ENCODE measurements at regions not wholly inside any gene's neighbourhood (a gene's known extent, or its start where the extent isn't known, plus 50 kb on each side); places are given as distances from the start of the nearest gene placed in this dataset.

DNA sequence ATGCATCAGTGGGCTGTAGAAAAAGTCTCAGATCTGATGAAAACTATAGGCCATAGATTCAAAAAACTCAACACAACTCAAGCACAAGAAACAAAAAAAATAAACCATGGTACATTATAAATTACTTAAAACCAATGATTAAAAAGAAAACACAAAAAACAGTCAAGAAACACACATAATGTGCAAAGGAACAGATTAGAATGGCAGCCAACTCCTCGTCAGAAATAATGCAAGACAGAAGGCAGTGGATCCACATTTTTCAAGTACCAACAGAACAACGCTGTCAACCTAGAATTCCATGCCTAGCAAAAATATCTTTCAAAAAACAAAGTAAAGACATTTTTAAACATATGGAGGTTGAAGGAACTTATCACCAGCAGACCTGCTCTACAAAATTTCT, 69.7 kb downstream of the PSMB1 start:
- DNase-seq (ENCODE audit: low spot score), result no peak

DNA sequence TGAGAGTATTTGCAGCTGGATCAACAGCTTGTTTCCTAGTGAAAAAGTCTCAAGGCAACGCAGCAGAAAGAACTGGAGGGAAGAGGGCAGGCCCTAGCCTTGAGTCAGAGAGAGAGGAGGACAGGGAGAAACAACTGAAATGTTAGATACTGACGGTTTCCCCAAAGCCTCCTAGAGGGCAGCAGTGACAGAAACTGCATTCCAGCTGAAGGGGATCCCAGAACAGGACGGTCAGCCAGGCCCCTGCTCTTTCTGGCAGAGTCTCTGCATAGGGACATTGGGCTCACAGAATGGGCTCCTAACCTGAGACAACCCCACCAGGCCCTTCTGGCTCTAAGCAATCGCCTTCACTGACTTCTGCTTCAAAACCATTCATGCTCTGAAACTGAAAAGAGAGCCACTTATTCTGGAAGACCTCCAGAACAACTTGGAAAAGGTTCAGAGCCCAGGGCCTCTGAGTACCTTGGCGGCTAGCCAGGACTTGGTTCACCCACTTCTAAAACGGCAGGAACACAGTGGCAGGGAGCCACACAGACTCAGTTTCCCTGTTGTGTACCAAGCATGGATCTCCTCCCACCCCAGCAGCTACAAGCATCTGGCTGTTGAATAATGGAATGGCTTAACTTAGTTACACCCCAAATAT, 72.9 kb downstream of the PSMB1 start:
- peak; percentile 33 for DNase-seq (ENCODE audit: low spot score)

DNA sequence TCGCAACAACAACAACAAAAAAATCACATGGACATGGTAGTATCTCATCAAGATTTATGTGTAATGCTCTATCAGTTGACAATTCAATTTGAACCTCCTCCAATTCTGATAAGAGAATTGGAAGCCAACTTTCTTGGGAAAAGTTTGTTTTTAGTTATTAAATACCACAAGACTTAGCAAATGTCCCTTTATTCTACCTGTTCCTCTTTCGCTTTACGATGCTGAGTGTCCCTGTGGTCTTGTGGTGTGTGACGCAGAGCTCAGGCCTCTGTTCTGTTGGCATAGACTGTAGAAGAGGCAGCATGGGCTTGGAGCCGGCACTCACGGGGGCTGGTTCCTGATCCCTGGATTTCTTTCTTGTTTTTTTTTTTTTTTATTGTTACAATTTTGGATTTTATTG, 76.7 kb downstream of the PSMB1 start:
- DNase-seq (ENCODE audit: low spot score), result no peak

DNA sequence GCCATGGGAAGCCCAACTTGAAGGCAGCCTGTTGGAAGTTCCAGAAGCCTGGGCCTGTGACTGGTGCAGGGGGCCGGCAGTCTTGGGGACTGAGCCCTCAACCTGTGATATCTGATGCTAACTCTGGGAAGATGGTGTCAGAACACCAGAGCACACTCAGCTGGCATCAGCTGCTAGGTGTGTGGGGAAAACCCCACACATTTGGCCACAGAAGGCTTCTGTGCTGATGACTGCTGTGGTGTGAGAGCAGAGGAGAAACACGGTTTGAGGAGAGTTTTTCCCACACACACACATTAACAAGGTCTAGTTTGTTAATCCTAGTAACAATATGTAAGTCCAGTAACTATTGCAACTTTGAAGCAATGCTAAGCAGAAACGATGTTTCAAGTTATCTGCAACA, 78.0 kb downstream of the PSMB1 start:
- DNase-seq (ENCODE audit: low spot score), result no peak

DNA sequence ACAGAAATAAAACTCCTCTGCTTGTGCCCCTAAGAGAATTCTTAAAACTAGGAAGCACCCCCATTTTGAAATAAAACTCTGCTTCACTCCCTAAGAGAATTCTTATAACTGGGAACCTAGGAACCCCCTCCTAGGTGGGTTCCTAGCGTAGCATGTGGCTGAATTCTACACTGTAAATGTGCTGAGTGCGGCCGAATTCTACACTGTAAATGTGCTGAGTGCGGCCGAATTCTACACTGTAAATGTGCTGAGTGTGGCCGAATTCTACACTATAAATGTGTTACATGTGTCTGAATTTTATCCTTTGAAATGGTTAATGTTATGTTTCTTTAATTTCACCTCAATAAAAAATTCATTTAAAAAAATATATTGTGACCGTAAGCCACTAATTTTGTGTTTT, 79.3 kb downstream of the PSMB1 start:
- no peak for DNase-seq (ENCODE audit: low spot score)

DNA sequence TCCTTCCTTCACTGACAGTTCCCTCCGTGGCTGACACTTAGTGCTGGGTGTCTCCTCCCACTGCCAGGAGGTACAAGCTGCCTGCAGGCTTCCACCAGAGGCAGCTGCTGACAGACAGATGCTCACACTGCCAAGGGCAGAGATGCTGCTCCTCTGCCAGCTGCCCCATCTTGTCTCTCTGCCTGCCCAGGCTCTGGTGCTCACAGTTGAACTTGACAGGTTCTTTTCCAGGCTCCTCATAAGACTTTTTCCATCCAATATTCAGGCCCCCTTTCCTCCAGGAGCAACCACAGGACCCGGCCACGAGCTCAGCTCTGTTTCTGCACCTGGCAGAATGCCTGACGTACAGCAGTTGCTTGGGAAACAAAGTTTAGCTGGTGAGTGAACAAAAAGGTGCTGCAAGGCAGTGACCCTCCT, 79.8 kb downstream of the PSMB1 start:
- no peak for DNase-seq (ENCODE audit: low spot score)

DNA sequence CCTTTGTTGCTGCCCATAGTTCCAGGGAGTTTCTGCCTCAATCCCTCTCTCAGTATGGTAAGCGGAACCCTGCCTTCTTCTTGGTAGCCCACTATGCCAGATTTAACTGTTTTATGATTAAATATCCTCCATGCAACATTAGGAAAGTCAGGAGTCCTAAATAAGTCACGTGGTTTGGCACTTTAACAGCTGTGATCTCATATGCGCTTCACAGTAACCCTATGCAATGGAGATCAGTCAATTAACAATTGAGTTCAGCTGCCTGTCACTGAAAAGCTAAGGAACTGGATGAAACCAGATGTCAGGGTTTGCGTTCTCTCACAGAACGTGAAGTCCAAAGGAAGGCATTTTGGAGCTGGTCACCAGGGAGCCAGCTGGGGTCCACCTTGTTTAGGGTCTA, 81.6 kb downstream of the PSMB1 start:
- peak; percentile 4 for DNase-seq (ENCODE audit: low spot score)

DNA sequence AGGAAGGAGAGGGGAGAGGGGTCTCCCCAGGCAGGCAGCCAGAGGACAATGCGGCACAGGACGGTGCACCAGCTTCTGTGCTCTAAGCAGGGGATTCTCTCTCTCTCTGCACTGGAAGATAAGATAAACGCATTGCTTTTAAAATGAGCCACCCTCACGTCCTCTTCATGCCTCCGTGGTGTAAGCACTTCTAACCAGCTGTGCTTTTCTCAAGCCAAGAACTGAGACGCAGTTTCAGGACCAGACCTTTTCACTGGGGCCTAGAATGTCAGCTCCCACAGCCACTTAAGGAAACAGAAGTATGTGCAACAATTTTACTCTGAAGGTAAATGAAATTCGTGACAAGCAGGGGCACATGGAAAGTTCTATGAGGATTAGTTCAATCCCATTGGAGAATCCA, 82.4 kb downstream of the PSMB1 start:
- DNase-seq (ENCODE audit: low spot score), result peak; percentile 90

DNA sequence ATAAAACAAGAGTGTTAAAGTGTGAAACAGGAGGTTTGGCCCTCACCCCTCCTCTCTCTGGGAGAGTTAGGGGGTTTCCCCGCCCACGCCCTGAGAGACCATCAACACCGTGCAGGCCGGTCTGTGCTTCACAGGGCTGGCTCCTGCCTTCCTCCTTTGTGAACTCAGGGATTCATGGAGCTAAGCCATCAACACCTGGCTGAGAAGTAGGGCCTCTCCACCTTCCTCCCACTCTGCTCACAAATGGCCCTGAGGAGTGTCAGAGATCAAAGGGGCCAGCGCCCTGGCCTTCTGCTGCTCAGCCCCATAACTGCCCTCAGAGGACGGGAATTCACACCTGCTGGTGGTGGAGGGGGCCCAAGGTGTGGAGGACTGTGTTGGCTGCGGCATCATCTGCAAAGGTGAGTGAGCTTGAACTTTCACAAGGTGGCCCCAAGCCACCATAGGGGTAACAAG, 88.6 kb downstream of the PSMB1 start:
- no peak for DNase-seq (ENCODE audit: low spot score)

DNA sequence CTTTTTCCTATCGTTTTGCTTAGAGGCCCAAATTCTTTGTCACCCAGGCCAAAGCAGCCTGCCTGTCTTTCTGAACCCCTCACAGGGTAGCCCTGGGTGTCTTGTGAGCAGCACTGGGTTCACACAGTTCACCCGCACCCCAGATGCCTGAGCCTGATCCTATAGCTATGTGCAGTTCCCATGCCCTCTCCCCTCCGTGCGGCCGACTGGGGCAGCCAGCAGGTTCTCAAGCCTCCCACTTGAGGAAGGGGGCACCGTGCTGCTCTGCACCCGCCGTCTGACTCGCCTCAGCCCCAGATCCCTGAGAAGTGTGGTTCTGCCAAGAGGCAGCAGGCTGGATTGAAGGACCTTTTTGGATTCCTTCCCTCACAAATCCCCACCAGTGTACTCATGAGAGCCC, 89.0 kb downstream of the PSMB1 start:
- DNase-seq (ENCODE audit: low spot score), result no peak

DNA sequence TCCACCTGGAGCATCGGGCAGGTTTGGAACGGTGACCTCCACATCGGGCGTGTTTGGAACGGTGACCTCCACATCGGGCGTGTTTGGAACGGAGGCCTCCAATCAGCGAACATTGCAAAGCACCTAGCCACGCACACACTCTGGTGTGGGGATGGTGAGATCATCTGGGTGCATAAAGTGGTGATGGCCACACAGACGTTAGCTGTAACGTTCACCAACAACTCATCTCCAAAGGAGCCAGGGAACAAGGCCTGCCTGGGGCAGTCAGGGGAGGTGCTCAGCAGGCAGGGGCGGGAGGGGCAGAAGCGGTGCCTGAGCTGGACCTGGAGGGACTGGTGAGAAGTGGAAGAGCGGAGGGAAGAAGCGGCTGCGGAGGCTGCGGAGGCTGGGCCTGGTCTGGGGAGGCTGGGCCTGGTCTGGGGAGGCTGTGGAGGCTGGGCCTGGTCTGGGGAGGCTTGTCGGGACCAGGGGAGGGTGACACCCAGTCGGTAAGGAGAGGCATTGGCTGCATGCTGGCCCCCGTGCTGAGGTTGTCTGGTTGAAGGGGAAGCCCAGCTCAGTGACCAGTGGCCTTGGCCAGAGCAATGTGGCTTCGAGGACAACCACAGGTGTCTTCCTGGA, 89.9 kb downstream of the PSMB1 start:
- DNase-seq (ENCODE audit: low spot score), result no peak

DNA sequence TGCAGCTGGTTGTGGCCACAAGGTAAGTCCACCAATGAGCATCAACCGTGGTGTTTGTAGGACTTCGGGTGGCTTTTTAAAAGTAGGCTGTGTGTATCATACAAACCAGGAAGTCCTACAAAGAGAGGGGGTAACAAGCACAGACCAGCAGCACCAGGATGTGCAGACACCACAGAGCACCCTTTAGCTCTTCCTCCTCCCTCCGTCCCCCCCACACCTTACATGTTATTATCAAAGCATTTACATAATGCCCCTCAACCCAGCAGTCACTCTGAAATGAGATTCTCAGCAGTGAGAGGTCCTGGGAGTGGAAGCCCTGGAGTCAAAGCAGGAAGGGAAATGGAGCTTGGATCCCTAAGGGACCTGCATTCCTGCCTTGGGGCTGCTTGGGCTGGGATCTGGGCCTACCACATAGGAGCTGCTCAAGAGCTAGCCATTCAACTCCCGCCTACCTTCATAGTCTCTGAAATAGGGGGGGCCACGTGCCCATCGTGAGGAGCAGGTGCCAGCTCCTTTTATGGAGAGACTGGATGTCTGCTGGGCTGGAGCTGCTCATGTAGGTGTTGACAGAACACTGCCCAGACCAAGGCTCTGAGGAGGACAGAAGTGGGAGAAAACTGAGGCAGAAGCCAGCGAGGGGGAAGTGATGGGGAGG, 90.6 kb downstream of the PSMB1 start:
- no peak for DNase-seq (ENCODE audit: low spot score)

DNA sequence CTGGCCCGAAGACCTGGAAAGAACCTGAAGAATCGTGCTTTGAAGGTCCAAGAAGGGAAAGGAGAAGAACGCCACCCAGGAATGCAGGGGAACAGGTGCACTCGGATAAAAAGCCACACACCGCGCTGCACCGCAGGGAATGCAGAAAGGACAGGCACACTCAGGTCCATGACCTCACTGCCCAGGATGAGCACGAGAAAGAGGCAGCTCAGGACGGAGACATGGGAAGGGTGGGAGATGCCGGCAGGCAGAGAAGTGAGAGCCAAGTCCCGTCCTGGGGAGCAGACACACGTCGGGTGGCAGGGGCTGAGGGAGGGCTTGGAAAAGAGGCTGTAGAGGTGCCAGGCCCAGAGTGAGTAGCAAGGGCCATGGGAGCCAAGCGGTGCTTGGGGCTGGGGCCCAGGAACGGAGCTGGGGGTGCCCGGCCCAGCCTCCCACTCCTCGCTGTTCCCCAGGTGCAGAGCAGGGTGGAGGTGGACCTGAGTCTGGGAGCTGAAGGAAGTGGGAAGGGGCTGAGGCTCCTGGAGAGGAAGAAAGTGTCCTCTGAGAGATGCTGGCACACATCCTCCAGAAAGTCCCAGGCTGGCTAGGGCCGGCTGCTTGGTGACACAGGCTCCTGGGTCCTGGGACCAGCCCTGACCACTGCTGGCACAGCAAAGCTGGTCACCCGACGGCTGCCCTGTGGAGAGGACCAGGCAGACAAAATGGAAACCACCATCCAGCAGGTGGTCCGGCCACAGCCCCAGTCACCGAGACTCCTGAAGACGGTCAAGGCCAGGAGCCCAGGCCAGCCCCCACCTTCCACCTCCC, 91.3 kb downstream of the PSMB1 start:
- no peak for DNase-seq (ENCODE audit: low spot score)

DNA sequence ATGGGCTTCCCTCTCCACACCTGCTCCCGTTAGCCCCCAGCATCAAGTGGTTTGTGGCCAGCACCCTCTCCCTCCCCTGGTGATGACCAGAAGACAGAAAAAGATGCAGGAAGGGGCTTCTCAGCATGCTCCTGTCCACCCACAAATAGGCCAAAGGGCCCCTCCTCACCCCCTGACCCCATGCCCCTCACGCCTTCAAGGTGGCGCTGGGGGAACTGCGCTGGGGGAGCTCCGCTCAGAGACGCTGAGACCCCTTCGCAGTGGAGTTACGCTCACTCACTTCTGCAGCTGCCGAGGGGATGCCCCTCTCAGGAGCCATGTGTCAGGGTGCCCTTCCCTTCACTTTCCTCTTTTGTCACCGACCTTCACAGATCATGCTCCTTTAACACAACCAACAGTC, 92.0 kb downstream of the PSMB1 start:
- no peak for DNase-seq (ENCODE audit: low spot score)

DNA sequence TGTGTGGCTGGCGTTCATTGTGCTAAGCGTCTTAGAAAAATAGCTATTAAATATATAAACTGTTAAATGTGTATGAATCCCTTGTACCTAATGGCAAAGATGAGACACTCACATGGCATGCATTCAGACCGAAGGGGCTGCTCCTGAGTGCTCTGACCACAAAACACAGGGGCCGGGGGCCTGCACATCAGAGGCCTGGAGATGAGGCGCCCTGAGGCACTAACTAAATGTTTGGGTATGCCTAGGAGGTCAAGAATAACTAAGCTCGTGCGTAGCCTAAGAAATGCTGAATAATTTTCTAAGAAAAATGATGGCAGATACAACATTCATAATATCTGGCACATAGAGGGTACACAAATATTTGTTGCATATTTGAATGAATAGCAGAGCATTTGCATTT, 92.5 kb downstream of the PSMB1 start:
- DNase-seq (ENCODE audit: low spot score), result no peak

DNA sequence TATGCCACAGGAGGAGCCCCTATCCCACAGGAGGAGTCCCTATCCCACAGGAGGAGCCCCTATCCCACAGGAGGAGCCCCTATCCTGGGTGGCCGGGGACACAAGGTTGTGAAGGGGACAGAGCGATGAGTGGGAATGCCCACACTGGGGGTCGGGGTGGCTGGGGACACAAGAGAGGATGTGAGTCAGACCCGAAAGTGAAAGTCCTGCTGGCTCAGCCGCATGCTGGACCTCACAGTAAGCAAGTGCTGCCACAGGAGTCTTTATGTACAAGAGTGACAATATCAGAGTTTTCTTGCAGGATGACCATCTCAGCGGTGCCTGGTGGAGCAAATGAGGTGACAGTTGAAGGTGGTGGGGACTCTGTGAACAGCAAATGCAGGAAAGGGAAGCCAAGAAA, 93.7 kb downstream of the PSMB1 start:
- no peak for DNase-seq (ENCODE audit: low spot score)

DNA sequence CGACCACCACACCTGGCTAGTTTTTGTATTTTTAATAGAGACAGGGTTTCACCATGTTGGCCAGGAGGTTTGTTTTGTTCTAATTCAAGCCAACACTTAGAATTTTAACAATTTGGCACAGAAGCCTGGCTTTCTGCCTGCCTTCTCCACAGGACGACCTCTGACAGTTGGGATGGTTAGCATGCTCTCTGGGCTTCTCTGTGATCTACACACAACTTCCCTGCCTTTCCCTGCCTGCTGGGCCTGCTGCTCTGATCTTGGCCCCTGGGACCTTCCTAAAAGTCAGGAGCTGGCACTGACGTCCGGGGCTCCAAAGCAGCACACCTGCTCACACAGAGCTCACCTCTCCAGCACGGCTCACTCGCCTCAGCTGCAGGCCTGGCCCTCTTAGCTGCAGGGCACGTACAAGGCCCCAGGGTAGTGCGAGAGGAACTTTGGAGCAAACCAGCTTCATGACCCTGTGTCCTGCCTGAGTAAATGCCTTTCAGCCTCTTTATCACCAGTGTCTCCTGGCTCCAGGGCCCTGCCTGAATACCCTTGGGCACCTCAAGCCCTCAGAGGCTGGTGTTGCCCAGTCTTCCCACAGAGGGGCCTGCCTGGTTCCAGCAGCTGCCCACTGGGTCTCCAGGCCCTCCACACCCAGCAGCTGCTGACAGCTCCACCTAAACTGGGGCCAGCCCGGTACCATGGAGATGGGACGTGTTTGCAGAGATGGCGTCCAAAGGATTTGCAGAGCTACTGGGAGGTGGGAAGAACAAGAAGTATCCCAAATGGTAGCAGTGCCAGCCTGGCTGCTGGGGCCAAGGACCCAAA, 96.0 kb downstream of the PSMB1 start:
- DNase-seq (ENCODE audit: low spot score), result no peak
